OCI-LY3 (cell line): ENCODE measurements at regions not wholly inside any gene's neighbourhood (a gene's known extent, or its start where the extent isn't known, plus 50 kb on each side); places are given as distances from the start of the nearest gene placed in this dataset.

Experiments used
- EZH2phosphoT487 ChIP-seq: fragments of 200-600 bp; shearing (Covaris generic); IDR thresholded peaks from 2 replicates; pipeline ENCODE4 v1.6.1; 2018; ENCODE audit warnings: antibody characterized with exemption, mixed run types, low read depth
- TF ChIP-seq, protein P1 (sequence below): fragments of 200-600, 300-600 bp; sonication (generic); IDR thresholded peaks from 2 replicates; pipeline ENCODE4 v1.5.1; 2014; ENCODE audit warnings: antibody characterized with exemption, low read length, low read depth

DNA sequence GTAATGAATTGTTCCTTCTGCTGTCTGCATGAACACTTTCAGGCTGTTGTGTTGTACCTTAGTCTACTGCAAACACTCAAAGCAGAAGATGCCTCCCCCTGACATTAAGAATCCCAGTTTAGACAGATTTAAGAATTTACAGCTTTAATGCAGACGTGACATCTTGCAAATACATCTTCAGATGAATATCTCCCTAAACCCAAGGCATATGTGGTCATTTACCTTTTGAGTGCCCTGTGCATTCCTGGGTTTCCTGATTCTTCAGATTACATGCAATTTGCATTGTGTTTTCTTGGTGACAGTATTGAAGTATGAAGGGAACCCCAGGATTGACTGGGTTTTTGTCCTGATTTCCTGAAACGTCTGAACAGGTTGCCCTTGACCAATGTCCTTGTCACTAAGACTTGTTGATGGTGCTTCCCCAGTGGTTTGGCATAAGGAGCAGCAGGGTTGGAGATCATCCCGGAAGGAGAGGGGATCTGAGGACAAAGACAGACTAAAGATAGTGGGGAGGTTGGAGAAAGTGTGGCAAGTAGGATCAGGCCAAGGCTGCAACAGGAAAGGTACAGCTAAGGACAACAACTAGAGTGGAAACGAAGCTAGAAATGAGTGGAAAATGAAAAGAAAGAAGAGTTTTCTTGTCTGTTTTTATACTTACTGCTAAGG lies 123.8 kb upstream of the RHOBTB1 start:
- TF ChIP-seq, protein P1, sequence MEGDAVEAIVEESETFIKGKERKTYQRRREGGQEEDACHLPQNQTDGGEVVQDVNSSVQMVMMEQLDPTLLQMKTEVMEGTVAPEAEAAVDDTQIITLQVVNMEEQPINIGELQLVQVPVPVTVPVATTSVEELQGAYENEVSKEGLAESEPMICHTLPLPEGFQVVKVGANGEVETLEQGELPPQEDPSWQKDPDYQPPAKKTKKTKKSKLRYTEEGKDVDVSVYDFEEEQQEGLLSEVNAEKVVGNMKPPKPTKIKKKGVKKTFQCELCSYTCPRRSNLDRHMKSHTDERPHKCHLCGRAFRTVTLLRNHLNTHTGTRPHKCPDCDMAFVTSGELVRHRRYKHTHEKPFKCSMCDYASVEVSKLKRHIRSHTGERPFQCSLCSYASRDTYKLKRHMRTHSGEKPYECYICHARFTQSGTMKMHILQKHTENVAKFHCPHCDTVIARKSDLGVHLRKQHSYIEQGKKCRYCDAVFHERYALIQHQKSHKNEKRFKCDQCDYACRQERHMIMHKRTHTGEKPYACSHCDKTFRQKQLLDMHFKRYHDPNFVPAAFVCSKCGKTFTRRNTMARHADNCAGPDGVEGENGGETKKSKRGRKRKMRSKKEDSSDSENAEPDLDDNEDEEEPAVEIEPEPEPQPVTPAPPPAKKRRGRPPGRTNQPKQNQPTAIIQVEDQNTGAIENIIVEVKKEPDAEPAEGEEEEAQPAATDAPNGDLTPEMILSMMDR, result no peak
- TF ChIP-seq EZH2phosphoT487, result no peak
